ENCODE measurements at regions not wholly inside any gene's neighbourhood (a gene's known extent, or its start where the extent isn't known, plus 50 kb on each side); places are given as distances from the start of the nearest gene placed in this dataset.

GRCh38 chr1:168470901-168471431 lies 72.8 kb downstream of the XCL2 start:
- TF ChIP-seq CTCF (IDR thresholded peaks at IDR 0.05; ENCODE audit: insufficient read depth, low read depth, low read length, missing control alignments) = no peak
- no peak overlapping the region for H3K4me3 ChIP-seq (ENCODE audit: low read length)
- peak; percentile 82 for DNase-seq (ENCODE audit: low read depth)

GRCh38 chr1:168469690-168470089 lies 74.1 kb downstream of the XCL2 start:
- no peak for TF ChIP-seq CTCF (IDR thresholded peaks at IDR 0.05; ENCODE audit: insufficient read depth, low read depth, low read length, missing control alignments)
- peak; percentile 63 for DNase-seq (ENCODE audit: low read depth)
- no peak overlapping the region for H3K4me3 ChIP-seq (ENCODE audit: low read length)

GRCh38 chr1:168468822-168469221 lies 75.0 kb downstream of the XCL2 start:
- no peak for DNase-seq (ENCODE audit: low read depth)
- no peak for TF ChIP-seq CTCF (IDR thresholded peaks at IDR 0.05; ENCODE audit: insufficient read depth, low read depth, low read length, missing control alignments)
- no peak overlapping the region for H3K4me3 ChIP-seq (ENCODE audit: low read length)

GRCh38 chr1:168468042-168468809 lies 75.6 kb downstream of the XCL2 start:
- TF ChIP-seq CTCF (IDR thresholded peaks at IDR 0.05; ENCODE audit: insufficient read depth, low read depth, low read length, missing control alignments) = no peak
- no peak for DNase-seq (ENCODE audit: low read depth)
- H3K4me3 ChIP-seq (ENCODE audit: low read length) = no peak overlapping the region

GRCh38 chr1:168467452-168467851 lies 76.3 kb downstream of the XCL2 start:
- TF ChIP-seq CTCF (IDR thresholded peaks at IDR 0.05; ENCODE audit: insufficient read depth, low read depth, low read length, missing control alignments) = no peak
- no peak overlapping the region for H3K4me3 ChIP-seq (ENCODE audit: low read length)
- DNase-seq (ENCODE audit: low read depth) = no peak

GRCh38 chr1:168466714-168467131 lies 77.1 kb downstream of the XCL2 start:
- no peak for DNase-seq (ENCODE audit: low read depth)
- no peak overlapping the region for H3K4me3 ChIP-seq (ENCODE audit: low read length)
- TF ChIP-seq CTCF (IDR thresholded peaks at IDR 0.05; ENCODE audit: insufficient read depth, low read depth, low read length, missing control alignments) = no peak
